GM19238 (cell line): ENCODE measurements at regions not wholly inside any gene's neighbourhood (a gene's known extent, or its start where the extent isn't known, plus 50 kb on each side); places are given as distances from the start of the nearest gene placed in this dataset.
"Not testable (repeated sequence)": the region's sequence is repeated elsewhere in the genome, so short reads cannot be mapped to it uniquely, and the experiment has no call there.

Source experiments
- DNase-seq: peaks from one replicate; pipeline ENCODE4 v3.0.0; 2011; ENCODE audit warnings: low spot score; ENCODE audit not compliant: insufficient read length

GRCh38 chr3:177808928-177809478, 611.7 kb upstream of the TBL1XR1 start:
- not testable (repeated sequence) for DNase-seq

GRCh38 chr3:177810162-177810623, 612.9 kb upstream of the TBL1XR1 start:
- DNase-seq: no peak

DNA sequence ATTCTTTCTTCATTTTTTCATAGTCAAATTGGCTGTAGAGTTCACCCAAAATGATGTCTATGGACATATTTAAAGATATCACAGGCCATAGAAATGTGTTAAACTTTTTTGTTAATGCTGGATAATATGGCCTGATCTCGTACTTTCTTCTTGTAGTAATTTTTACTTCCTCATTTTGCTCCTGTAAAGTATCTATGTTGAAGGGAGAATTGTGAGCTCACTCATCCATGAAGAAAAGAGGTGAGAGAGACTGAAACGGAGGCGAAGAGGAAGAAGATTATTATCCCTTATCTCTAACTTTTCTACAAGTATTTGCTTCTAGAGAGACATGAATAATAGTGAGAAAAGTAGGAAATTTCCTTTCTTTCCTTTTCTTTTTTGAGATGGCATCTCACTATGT, 613.8 kb upstream of the TBL1XR1 start:
- DNase-seq: no peak

GRCh38 chr3:177811835-177812234, 614.6 kb upstream of the TBL1XR1 start:
- no peak for DNase-seq

GRCh38 chr3:177812492-177812891, 615.2 kb upstream of the TBL1XR1 start:
- no peak for DNase-seq

- DNase-seq: no peak
Measured at GRCh38 chr3:177813322-177813721, 616.0 kb upstream of the TBL1XR1 start.

- no peak for DNase-seq
Measured at GRCh38 chr3:177816667-177817208, 619.5 kb upstream of the TBL1XR1 start.

- DNase-seq: no peak
Measured at GRCh38 chr3:177817751-177818150, 620.5 kb upstream of the TBL1XR1 start.

DNA sequence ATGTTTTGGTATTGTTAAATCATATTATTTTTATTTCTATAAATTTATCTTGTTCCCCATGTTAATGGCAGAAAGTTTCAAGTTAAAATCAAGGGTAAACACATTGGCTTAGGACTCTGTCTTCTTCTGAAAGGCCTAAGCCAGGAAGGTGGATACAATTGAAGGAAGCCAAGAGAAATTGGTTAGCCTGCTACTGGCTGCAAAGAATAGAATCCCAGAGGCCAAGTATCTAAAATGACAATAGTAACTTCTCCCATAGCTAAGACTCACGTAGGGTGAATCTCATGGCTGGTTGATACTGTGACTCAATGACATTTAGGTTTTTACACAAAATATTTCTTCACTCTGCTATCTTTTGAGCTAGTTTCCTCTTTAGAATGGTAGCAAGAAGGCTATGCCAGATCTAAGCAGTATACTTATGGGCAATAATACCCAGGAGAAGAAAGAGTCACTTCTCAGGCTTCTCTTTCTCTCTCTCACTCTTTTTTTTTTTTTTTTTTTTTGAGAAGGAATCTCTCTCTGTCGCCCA, 621.5 kb upstream of the TBL1XR1 start:
- DNase-seq: no peak

- no peak for DNase-seq
Measured at GRCh38 chr3:177820683-177821316, 623.5 kb upstream of the TBL1XR1 start.

GRCh38 chr3:177822681-177823096, 625.4 kb upstream of the TBL1XR1 start:
- no peak for DNase-seq

- DNase-seq: no peak
Measured at GRCh38 chr3:177823701-177824189, 626.5 kb upstream of the TBL1XR1 start.

GRCh38 chr3:177824190-177824786, 627.0 kb upstream of the TBL1XR1 start:
- DNase-seq: no peak

DNA sequence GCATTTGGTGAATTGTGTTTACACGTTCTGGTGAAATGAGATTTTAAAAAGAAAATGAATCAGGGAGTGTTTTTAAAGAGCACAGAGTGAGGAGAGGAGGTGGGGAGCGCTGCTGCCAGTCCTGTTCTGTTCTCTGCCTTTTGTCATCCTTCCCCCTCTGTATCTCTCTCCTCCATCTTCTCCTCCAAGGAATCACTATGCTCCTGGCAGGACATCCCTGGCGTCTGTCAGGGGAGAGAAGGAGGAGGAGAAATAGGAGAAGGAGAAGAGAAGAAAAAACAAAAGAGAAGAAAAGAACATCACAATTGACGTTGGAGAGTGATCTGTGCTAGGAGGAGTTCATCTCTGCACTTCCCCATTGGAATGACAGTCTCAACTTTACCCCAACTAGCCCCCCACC, 627.6 kb upstream of the TBL1XR1 start:
- no peak for DNase-seq

GRCh38 chr3:177826253-177826652, 629.0 kb upstream of the TBL1XR1 start:
- no peak for DNase-seq

- no peak for DNase-seq
Measured at GRCh38 chr3:177827511-177828207, 630.4 kb upstream of the TBL1XR1 start.

GRCh38 chr3:177828208-177828565, 630.9 kb upstream of the TBL1XR1 start:
- no peak for DNase-seq

DNA sequence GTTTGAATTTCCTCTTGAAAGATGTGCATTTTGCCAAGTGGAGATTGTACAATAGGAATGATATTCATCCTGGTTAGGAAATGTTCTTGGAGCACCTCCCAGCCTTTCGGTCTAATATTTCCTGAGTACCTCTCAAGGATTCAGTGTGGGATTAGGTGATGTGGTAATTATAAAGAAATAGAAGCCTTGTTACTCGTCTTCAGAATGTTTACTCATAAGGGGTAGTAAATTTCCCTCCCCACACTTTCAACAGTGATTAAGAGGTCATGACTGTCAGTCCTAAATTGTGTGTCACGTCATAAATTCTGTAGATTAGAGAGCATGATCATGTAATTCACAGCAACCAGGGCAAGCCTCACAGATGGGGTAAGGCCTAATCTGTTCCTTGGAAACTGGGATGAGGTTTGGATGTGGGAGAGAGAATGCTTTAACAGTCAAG, 633.1 kb upstream of the TBL1XR1 start:
- no peak for DNase-seq

GRCh38 chr3:177831361-177831760, 634.1 kb upstream of the TBL1XR1 start:
- no peak for DNase-seq

- DNase-seq: no peak
Measured at GRCh38 chr3:177832880-177833279, 635.6 kb upstream of the TBL1XR1 start.

GRCh38 chr3:177833332-177833731, 636.0 kb upstream of the TBL1XR1 start:
- DNase-seq: no peak

GRCh38 chr3:177835008-177835407, 637.7 kb upstream of the TBL1XR1 start:
- no peak for DNase-seq
